ENCODE measurements at regions not wholly inside any gene's neighbourhood (a gene's known extent, or its start where the extent isn't known, plus 50 kb on each side); places are given as distances from the start of the nearest gene placed in this dataset.

GRCh38 chr5:6185574-6185973 is 192.8 kb downstream of the MED10 start:
- Histone ChIP-seq H3K9me3 (ENCODE audit: control insufficient read depth, insufficient read depth, low read depth, low read length) (no peaks in the 10 kb centered on the region), H3K27ac (ENCODE audit: extremely low read depth, low read depth, low read length) (no peak overlapping the region), H3K36me3 (ENCODE audit: control insufficient read depth in 2 of 2, insufficient read depth in 1 of 2, low read length in 2 of 2) (no peaks in the 10 kb centered on the region), H3K4me3 (ENCODE audit: low read depth, low read length) (no peak overlapping the region), H3K4me1 (ENCODE audit: control insufficient read depth, insufficient read depth, low read length) (no peaks in the 10 kb centered on the region)
- TF ChIP-seq ZEB2 (tag by site-specific recombination; IDR thresholded peaks at IDR 0.05) (peak; percentile 60), ZNF610 (tag by site-specific recombination; IDR thresholded peaks at IDR 0.05; ENCODE audit: borderline replicate concordance) (no peak)
- CTCF ChIA-PET, result interaction anchor here (0.7 kb wide), 1 partner anchor 1334 kb away, joined by 3 read pairs; no protein-coding TSS in a partner anchor
- POLR2A ChIA-PET, result no interaction called here

DNA sequence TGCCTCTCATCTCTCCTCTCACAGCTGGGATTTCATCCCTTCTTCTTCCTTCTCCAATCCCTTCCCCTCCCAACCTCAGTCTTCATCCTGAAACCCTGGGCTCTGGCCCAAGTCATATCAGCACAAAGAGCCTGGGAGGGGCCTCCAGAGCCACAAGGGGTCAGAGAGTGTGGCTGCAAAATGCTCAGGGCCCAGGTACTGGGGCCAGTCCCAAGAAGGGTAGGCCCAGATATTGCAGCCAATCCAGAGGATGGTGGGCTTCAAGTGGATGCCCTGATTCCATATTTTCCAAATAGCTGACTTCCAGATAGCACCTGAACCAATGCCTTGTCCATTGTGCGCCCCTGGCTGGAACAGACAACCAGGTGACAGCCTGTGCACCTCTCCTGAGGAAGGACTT is 193.9 kb downstream of the MED10 start:
- CTCF ChIA-PET, result no interaction called here
- TF ChIP-seq ZNF664 (tag by site-specific recombination; IDR thresholded peaks at IDR 0.05), result no peak
- no peak for TF ChIP-seq BCL11A (tag by site-specific recombination; IDR thresholded peaks at IDR 0.05; ENCODE audit: low read depth)
- no peak for TF ChIP-seq ZNF624 (tag by site-specific recombination; IDR thresholded peaks at IDR 0.05)
- no peak for TF ChIP-seq EGR2 (tag by site-specific recombination; IDR thresholded peaks at IDR 0.05; ENCODE audit: low read depth)
- no peak for TF ChIP-seq ZEB2 (tag by site-specific recombination; IDR thresholded peaks at IDR 0.05)
- TF ChIP-seq ZNF121 (tag by site-specific recombination; IDR thresholded peaks at IDR 0.05), result no peak
- no peak for TF ChIP-seq ZNF2 (tag by site-specific recombination; IDR thresholded peaks at IDR 0.05)
- no peak for TF ChIP-seq OSR2 (tag by site-specific recombination; IDR thresholded peaks at IDR 0.05)
- no peak for TF ChIP-seq ZNF426 (tag by site-specific recombination; IDR thresholded peaks at IDR 0.05)
- no peak for TF ChIP-seq KLF17 (tag by site-specific recombination; IDR thresholded peaks at IDR 0.05)
- TF ChIP-seq ZNF529 (tag by site-specific recombination; IDR thresholded peaks at IDR 0.05; ENCODE audit: insufficient replicate concordance), result no peak
- TF ChIP-seq ZBTB7A (tag by site-specific recombination; IDR thresholded peaks at IDR 0.05; ENCODE audit: low read depth), result no peak
- TF ChIP-seq ZNF704 (tag by site-specific recombination; IDR thresholded peaks at IDR 0.05), result no peak
- Histone ChIP-seq H3K27ac (ENCODE audit: extremely low read depth, low read depth, low read length) (no peak overlapping the region), H3K36me3 (ENCODE audit: control insufficient read depth in 2 of 2, insufficient read depth in 1 of 2, low read length in 2 of 2) (no peaks in the 10 kb centered on the region), H3K4me1 (ENCODE audit: control insufficient read depth, insufficient read depth, low read length) (no peaks in the 10 kb centered on the region), H3K9me3 (ENCODE audit: control insufficient read depth, insufficient read depth, low read depth, low read length) (no peaks in the 10 kb centered on the region), H3K4me3 (ENCODE audit: low read depth, low read length) (no peak overlapping the region)
- POLR2A ChIA-PET, result interaction anchor here (0.7 kb wide), 1 partner anchor 68 kb away, joined by 9 read pairs; no protein-coding TSS in a partner anchor

- CTCF ChIA-PET, result no interaction called here
- H3K9me3 ChIP-seq (ENCODE audit: control insufficient read depth, insufficient read depth, low read depth, low read length), result no peaks in the 10 kb centered on the region
- POLR2A ChIA-PET, result no interaction called here
- H3K27ac ChIP-seq (ENCODE audit: extremely low read depth, low read depth, low read length), result no peak overlapping the region
- no peaks in the 10 kb centered on the region for H3K36me3 ChIP-seq (ENCODE audit: control insufficient read depth in 2 of 2, insufficient read depth in 1 of 2, low read length in 2 of 2)
- no peaks in the 10 kb centered on the region for H3K4me1 ChIP-seq (ENCODE audit: control insufficient read depth, insufficient read depth, low read length)
- no peak overlapping the region for H3K4me3 ChIP-seq (ENCODE audit: low read depth, low read length)
- TF ChIP-seq ZNF449 (tag by site-specific recombination; IDR thresholded peaks at IDR 0.05) (no peak), ZBTB6 (tag by site-specific recombination; IDR thresholded peaks at IDR 0.05) (no peak), KLF7 (tag by site-specific recombination; IDR thresholded peaks at IDR 0.05; ENCODE audit: borderline replicate concordance) (no peak), ZNF114 (tag by site-specific recombination; IDR thresholded peaks at IDR 0.05) (no peak), ZNF488 (tag by site-specific recombination; IDR thresholded peaks at IDR 0.05) (no peak), ZNF514 (tag by site-specific recombination; IDR thresholded peaks at IDR 0.05) (no peak), ZNF548 (tag by site-specific recombination; IDR thresholded peaks at IDR 0.05) (no peak), ZNF624 (tag by site-specific recombination; IDR thresholded peaks at IDR 0.05) (no peak), ZFP3 (tag by site-specific recombination; IDR thresholded peaks at IDR 0.05; ENCODE audit: low read depth) (no peak), MEIS1 (CRISPR knock-in tag; IDR thresholded peaks at IDR 0.05; ENCODE audit: borderline replicate concordance) (no peak)
- TF ChIP-seq, protein P1, sequence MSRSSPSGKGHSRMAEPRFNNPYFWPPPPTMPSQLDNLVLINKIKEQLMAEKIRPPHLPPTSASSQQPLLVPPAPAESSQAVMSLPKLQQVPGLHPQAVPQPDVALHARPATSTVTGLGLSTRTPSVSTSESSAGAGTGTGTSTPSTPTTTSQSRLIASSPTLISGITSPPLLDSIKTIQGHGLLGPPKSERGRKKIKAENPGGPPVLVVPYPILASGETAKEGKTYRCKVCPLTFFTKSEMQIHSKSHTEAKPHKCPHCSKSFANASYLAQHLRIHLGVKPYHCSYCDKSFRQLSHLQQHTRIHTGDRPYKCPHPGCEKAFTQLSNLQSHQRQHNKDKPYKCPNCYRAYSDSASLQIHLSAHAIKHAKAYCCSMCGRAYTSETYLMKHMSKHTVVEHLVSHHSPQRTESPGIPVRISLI (tag by site-specific recombination; IDR thresholded peaks at IDR 0.05), result no peak
Observed at GRCh38 chr5:6183391-6184390, 194.7 kb downstream of the MED10 start.
